HG03460 (cell line): ENCODE measurements at regions not wholly inside any gene's neighbourhood (a gene's known extent, or its start where the extent isn't known, plus 50 kb on each side); places are given as distances from the start of the nearest gene placed in this dataset.

Experiments
- ATAC-seq: cut with Tn5 transposase; IDR thresholded peaks from one replicate; pipeline ENCODE4 v1.9.1; 2021; ENCODE audit not compliant: unreplicated experiment

DNA sequence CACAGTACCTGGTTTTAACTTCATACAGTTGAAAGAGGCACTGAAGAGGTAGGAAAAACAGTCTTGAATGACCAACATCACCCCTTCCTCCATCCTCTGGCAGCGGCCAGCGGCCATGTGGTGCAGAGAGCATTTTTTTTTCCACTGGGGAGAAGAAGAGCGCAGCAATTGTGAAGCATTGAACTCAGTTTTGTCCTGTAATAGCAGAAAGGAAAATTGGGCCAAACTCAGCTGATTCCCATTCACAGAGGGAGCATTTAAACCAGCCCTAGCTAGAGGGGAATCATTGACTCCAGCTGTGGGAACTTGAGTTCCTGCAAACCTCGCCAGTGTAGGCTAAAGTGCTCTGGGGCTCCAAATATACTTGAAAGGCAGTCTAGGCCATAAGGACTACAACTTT, 316.6 kb upstream of the CHST9 start:
- no peak for ATAC-seq

DNA sequence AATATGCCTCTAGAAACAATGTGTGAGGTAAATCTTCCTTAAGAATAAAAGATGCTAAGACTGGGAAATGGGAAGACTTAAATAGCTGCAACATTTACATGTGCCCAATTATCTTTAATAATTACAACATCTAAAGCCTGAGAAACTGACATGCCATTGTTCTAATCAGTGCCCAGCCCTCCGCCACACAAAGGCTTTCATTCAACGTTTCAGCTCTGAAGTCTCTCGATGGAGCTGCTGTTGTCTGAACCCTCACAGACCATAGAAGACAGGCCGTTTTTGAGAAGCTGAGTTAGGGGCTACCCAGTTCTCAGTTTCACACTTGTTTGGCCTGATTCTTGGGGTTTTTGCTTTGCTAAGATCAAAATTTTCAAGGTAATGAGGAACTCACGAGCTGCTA, 315.4 kb upstream of the CHST9 start:
- no peak for ATAC-seq

DNA sequence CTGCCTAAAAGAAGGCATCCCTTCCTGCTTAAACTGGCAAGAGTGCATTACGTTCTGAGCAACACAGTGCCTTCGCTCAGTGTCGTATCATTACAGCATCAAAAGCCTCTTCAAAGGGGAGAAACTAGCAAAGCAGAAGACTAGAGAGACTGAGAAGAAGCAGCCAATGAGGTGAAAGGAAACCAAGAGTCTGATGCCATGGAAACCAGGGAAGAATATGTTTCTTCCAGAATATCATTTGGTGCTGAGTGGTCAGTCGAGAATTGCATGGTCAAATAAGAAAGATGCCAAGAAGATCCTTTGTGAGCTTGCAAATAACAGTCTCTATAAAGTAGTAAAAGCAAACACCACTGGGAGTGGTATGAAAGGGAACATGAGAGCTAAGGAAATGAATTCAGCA, 312.1 kb upstream of the CHST9 start:
- ATAC-seq: no peak

DNA sequence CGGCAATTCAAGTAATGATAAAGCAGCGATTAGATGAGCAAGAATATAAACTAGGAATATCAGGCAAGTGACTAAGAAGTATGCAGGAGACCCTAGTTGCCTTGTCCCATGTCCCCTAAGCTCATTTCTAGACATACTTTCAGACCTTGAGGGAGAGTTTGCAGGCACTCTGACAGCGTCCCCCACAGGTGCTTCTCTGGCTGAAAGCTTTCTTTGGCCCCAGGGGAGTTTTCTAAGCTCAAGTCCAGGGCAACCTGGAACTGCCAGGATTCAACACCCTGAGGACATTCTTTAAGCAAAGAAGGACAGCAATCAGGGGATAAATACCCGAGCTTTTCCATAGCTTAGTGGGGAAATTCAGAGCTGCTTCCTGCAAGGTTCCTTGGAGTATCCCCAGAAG, 308.1 kb upstream of the CHST9 start:
- ATAC-seq: no peak

DNA sequence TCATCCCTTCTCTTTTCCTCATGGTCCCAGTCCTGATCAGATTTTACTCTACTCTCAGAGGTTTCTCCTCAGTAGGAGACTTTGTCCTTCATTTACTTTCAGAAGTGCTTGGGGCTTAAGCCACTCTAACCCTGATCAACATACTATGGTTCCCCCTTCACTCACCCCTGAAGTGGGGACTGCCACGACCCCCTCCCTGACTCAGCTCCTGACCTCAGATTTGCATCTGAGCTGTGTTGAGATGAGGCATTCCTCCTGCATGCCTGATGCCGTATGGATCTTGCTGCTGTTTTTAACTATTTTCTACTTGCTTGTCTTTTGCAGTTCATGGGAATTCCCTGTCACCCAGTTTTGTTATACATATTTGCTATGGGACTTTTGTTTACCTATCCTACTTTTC, 306.7 kb upstream of the CHST9 start:
- no peak for ATAC-seq

DNA sequence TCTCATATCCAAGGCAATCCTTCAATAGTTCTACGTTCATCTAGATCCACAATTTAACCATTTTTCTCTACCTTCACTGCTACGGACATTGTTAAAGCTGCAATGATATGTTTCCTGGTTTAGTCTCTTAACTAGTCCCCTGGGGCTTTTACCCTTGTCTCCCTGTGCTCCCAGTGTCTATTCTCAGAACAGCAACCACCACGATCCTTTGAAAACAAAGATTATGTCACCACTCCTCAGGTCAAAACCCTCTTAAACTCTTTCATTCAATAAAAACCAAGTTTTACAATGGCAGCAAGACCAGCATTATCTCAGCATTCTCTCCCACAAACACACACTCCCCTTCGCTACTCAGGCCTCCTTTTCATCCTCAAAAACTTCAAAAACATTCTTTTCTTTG, 298.2 kb upstream of the CHST9 start:
- ATAC-seq: no peak

DNA sequence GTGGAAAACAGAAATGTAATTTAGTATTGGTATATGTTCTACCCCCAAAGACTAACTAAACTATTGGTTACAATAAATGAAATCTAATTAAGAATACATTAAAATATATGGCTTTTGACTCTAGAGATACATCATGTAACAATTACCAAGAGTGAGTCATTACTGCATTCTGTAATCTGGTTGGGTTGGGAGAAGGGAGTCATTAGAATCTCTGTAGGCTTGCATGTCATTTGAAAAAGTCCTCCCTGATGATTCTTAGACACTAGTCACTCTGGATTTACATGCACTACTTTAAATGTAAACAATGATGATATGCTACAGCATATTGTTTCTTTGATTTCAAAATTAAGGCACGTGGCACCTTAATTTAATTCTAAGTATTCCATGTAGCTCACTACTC, 293.4 kb upstream of the CHST9 start:
- ATAC-seq: no peak

DNA sequence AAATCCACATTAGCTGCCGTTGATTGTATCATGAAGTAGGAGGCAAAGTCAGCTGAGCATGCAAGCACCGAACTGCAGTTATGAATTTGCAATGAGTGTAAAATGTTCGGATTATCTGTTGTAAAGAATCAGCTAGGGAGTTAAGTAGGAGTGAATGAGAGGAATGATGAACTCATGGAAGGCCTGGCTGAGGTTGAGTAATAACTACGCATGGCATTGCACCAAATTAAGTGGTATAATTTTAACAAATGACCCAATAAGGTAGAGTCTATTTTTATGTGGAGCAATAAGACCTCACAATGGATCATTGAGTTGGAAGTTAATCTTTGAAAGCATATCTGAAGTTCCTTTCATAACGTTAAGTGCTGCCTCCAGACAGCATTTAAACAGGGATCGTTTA, 288.2 kb upstream of the CHST9 start:
- ATAC-seq: no peak

DNA sequence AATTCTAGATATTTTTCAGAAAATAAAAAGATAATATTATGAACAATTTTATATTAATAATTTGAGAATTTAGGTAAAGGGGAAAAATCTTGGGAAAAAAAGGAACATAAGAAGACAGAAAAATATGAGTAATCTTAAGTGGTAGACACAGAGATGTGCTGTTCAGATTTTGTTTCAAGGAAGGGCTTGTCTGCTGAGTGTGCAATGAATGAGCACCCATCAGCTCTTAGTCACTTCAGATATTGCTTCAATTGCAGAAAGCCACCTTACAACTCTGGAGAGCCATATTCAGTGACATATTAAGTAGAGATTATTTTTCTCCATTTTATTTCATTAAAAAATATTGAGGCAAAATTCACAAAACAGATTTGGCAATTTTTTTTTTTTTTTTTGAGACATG, 282.0 kb upstream of the CHST9 start:
- no peak for ATAC-seq

DNA sequence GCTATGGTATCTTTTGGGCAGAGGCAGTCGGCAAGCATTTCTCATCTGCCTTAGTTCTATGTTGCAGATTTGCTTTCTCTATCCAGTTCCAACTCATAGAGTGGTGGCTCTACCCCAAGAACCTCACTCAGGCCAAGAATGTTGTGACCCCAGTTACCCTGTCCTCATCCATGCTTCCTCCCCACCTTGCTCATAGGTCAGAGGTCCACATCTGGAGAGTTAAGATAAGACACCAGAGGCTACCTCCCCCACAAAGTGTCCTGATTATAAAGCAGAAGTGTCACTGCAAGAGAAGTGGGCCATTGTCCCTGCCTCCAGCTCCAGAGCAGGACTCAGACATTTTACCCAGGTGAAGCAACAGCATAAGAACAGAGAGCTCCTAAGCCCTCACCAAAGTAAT, 276.8 kb upstream of the CHST9 start:
- no peak for ATAC-seq

DNA sequence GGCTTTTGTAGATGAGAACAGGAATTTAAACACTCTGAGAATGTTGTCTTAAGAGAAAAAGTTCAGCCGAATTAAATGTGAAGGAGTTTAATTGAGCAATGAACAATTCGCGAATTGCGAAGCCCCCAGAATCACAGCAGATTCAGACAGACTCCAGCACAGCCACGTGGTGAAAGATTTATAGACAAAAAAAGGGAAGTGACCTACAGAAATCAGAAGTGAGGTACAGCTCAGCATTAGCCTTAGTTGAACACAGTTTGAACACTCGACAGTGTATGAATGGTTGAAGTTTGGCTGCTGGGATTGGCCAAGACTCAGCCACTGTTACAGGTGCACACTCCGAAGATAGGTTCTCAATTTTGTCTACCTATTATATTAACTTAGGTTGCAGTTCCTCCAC, 264.0 kb upstream of the CHST9 start:
- ATAC-seq: no peak

DNA sequence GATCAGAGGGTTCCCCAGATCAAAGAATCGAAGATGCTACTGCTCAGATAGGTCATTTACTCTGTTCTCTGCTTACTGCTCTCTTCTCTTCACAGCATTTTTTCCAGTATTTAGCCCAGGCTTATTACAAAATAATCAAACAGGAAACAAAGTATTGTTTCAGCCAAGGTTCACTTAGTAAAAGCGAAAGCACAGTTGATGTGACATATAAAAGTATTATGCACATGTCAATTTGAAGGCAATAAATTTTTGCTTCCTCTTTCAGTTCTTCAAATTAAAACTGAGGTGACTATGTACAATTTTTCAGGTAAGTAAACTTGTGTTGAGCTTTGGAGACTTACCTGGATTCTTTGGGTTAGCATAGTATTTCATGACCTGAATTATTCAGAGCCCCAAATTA, 262.8 kb upstream of the CHST9 start:
- ATAC-seq: no peak

DNA sequence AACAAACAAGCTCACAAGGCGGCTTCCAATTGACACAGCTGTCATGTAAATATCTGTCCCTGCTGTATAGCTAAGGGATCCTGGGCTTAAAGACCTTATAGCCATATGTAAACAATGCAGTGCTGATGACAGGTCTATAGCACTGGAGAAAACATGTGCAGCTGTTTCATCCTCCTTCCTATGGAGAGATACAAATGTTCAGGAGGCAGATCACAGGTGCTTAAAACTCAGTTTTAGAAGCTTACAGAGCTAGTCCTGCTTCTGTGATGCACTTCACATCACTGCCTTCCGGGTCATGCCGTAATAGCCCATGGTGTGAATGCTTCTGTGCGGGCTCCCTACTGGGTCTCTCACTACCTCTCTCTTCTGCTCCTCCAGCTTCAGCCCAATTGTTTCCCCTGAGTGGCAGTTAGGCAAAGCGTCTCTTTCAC, 262.4 kb upstream of the CHST9 start:
- ATAC-seq: no peak

DNA sequence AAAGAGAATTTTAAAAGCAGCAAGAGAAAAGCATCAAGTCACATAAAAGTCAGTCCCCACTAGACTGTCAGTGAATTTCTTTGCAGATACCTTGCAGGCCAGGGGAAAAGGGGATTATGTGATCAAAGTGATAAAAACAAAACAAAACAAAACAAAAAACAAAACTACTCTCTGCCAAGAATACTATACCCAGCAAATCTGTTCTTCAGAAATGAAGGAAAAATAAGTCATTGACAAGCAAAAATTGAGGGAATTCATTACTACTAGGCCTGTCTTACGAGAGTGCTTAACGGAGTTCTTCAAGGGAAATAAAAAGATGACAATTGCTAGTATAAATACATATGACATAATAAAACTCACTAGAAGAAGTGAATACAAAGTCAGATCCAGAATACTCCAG, 245.5 kb upstream of the CHST9 start:
- ATAC-seq: no peak

DNA sequence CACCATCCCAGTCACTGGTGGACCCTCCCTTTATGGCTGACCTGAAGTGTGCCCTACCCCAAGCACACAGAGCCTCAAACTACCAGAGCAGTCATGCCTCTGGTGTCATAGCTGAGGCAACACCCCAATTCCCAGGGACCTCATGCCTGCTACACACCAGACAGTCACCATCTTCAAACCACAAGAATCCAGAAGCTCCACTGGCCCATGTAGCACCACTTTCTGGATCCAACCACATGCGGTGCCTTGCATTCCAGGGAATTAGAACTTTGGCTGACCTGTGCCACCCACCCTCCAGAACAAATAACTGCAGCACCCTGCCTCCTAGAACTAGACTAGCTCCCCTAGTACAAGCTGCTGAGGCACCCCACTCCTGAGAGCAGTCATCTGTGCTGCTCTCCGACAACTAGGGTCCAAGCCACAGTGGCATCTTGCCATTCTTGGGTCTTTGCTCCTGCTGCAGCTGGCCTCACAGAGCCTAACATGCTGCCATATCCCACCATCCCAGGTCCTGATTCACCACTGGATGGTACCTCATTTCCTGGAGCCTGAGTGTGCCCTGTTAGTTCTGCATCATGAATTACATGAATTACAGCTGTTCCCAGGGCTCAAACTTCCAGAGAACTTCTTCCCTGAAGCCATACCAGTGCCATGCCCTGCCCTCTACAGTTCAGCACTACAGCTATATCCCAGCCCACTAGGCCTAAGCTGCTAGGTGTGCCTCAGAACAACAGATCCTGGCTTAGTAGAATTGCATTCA, 243.8 kb upstream of the CHST9 start:
- ATAC-seq: no peak

DNA sequence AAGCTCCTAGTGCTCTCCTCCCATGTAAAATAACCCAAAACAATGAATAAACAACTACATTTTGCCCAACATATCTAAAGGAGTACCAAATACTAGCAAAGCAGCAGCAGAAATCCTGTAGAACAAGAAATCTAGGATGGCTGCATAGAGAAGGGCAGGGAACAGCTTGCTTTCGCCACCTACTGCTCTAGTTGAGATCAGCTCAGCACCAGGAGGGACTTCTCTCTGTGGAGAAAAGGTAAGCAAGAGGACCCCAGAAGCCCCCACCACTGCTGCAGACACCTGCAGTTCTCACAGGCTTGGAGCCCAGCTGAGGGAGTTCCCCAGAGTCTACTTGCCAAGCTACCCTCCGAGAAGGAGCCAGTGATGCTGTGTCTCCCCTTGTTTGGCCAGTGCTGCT, 243.0 kb upstream of the CHST9 start:
- ATAC-seq: no peak

DNA sequence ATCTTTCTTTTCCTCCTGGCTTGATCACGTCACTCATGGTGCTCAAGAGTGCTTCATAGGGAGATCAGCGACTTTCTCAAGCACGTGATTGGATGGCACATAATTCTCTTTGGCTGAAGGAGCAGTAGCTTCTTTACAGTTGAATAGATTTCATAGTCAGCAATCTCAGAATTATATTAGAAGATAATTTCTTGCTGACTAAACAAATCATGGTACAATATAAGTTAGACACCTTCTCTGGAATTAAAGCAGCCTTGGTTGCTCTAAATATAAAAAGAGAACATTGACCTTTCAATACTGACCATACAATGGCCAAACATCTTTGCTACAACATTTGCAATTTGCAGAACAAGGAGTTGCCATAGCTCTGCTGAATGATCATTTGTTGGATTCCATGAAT, 238.5 kb upstream of the CHST9 start:
- no peak for ATAC-seq

DNA sequence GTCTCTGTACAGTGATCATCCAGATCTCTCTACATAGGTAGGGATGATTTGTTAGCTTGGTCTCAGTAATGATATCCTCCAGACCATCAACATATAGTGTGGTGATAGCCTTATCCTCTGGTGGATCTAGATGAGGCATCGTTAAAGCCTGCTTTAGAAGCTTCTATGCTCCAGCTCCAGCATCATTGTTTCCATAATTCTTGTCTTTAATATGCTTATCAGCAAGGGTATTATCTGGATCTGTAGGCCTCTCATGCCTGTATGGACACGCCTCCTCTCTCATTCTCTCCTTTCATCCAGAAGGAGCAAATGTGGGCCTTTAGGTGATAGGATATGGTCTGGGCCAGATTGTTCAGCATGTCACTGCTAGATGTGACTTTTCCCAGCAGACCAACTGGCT, 234.5 kb upstream of the CHST9 start:
- no peak for ATAC-seq

DNA sequence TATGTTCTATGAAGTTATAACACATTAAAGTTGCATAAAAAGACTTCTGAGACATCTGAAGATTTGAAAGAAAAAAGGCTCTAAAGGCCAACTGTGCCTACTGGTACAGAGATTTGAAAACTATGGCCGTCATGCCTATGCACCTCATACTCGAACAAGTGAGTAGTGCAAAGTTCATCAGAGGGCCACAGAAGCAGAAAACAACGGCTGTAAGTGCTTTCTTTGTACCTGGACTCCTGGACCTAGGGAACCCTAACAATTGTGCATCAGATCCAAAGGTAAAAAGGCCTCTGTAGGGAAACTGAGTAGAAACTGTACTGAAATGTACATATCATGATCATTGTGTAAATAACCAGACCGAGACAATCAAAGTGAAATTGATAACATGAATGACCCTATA, 230.4 kb upstream of the CHST9 start:
- ATAC-seq: no peak

DNA sequence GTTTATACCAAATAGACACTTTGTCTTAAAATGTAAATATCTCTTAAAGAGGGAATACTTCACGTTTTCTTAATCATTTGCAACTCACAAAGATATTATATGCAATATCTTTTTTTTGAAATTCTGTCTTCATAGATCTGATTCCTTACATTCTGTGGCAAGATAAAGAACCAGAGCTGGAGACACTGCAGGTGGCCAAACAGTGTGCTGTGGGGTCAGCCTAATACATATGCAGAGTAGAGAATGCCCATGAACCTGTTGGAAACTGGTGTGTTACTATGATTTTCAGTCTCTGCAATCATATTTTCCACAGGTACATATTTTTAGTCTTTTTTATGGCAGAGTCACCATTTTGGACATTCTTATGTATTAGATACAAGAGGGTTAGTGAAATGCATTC, 229.6 kb upstream of the CHST9 start:
- ATAC-seq: no peak

DNA sequence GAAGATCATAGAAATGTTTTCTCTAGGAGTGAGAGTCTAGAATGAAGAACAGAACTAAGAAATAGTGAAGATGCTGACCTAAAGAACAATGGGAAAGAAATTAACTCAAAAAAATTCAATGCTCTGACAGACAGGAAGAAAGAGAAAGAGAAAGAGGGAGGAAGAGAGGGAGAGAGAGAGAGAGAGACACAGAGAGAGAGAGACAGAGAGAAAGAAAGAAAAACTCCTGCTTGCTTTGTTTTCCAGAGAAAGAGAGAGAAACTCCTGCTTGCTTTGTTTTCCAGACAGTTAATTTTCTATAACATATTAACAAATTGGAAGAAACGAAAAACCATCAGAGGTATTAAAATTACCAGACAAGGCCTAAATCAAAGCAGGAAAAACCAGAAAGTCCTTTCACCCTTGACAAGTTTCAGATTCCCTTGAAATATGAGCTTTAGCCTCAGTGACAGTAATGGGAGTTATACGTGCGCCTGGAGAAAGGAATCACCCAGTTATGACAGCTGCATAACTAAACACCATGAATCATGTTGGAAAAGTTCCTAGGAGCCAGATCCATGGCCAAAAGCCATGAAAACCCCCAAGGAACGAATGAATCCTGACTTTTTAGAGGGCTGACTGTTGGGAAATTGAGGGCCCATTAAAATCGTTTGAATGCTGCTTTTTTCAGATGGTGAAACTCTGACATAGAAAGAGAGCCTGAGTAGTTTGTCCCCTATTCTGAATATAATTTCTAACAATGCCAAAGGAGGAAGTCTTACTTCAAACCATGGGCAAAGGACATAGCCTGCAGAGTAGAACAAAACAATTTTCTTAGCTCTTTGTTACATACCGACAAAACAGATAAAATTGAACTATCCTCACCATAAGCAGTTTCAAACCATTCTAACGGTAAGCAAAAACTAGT, 228.6 kb upstream of the CHST9 start:
- no peak for ATAC-seq

DNA sequence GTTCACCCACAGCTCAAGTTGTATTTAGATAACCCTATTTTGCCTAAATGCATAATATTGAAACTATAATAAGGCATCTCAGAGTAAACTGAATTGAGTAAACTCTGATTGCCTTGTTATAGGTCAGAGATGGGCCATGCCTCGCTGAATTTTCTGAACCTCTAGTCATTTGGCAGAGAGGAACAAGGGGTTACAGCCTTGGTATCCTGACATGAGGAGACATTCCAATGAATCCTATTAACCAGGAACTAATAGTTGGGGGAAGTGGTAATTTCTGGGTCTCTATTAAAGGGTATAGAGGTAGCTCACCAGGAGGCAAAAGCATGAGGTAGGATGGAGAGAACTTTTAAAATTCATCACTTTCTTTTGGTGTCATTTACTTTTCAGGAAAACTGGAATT, 227.4 kb upstream of the CHST9 start:
- ATAC-seq: no peak
